ENCODE measurements at regions not wholly inside any gene's neighbourhood (a gene's known extent, or its start where the extent isn't known, plus 50 kb on each side); places are given as distances from the start of the nearest gene placed in this dataset.

DNA sequence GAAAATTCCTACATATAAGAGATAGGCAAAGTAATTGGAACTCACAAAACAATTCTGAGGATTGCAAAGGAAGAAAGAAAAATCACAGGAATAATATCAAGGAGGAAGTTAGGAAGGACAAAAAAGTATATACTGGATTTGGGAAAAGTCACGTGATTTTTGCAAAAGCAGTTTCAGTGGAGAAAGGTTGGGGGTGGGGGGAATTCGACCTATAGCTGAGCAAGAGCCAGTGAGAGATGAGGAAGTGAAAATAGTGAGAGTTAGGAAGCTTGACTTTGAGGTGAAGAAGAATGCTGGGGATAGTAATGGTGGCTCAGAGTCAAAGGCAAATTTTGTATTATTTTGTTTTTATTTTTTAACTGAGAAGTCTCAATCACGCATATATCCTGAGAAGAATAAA, 438.0 kb upstream of the PMFBP1 start:
- no peak overlapping the region for H3K4me3 ChIP-seq (ENCODE audit: low read depth, low read length)
- no peak for DNase-seq (ENCODE audit: low read depth)
- TF ChIP-seq, protein P1, sequence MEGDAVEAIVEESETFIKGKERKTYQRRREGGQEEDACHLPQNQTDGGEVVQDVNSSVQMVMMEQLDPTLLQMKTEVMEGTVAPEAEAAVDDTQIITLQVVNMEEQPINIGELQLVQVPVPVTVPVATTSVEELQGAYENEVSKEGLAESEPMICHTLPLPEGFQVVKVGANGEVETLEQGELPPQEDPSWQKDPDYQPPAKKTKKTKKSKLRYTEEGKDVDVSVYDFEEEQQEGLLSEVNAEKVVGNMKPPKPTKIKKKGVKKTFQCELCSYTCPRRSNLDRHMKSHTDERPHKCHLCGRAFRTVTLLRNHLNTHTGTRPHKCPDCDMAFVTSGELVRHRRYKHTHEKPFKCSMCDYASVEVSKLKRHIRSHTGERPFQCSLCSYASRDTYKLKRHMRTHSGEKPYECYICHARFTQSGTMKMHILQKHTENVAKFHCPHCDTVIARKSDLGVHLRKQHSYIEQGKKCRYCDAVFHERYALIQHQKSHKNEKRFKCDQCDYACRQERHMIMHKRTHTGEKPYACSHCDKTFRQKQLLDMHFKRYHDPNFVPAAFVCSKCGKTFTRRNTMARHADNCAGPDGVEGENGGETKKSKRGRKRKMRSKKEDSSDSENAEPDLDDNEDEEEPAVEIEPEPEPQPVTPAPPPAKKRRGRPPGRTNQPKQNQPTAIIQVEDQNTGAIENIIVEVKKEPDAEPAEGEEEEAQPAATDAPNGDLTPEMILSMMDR (IDR thresholded peaks at IDR 0.05; ENCODE audit: insufficient read depth, low read length), result no peak

- no peak for DNase-seq (ENCODE audit: low read depth)
- TF ChIP-seq, protein P1 (IDR thresholded peaks at IDR 0.05; ENCODE audit: insufficient read depth, low read length), result no peak
- no peak overlapping the region for H3K4me3 ChIP-seq (ENCODE audit: low read depth, low read length)
These were observed 437.1 kb upstream of the PMFBP1 start for GRCh38 chr16:72609066-72609465.

GRCh38 chr16:72604375-72604774, 432.4 kb upstream of the PMFBP1 start:
- no peak for DNase-seq (ENCODE audit: low read depth)
- no peak overlapping the region for H3K4me3 ChIP-seq (ENCODE audit: low read depth, low read length)
- TF ChIP-seq, protein P1 (IDR thresholded peaks at IDR 0.05; ENCODE audit: insufficient read depth, low read length), result no peak

DNA sequence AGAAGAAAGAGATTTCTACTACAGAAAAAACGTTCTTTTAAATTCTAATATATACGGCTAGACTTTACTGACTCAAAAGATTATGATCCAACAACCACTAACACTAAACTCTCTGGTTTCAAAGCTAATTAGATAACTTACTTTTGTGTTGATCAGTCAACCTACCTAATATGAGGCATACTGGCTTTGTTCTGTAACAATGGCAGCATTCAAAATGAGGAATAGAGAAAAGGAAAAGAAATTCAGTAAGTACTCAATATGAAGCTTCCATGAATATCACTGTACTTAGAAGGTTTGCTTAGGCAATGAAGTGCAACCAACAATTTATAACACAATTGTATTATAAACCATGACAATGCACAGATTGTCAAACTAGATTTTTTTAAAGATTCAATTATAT, 430.5 kb upstream of the PMFBP1 start:
- H3K4me3 ChIP-seq (ENCODE audit: low read depth, low read length), result no peak overlapping the region
- TF ChIP-seq, protein P1 (IDR thresholded peaks at IDR 0.05; ENCODE audit: insufficient read depth, low read length), result no peak
- DNase-seq (ENCODE audit: low read depth), result no peak

GRCh38 chr16:72598696-72599095, 426.7 kb upstream of the PMFBP1 start:
- no peak overlapping the region for H3K4me3 ChIP-seq (ENCODE audit: low read depth, low read length)
- TF ChIP-seq, protein P1 (IDR thresholded peaks at IDR 0.05; ENCODE audit: insufficient read depth, low read length), result no peak

DNA sequence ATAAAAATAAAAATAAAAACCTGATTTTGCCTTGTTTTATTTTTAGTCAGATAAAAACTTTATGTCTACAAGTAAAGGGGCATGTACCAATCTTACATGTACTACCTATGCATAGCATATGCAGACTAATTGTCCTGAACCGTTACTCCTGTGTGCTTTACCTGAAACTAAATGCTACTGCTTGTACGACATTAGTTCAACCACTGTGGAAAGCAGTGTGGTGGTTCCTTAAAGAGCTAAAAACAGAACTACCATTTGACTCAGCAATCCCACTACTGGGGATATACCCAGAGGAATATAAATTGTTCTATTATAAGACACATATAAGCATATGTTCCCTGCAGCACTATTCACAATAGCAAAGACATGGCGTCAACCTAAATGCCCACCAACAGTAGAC, 426.0 kb upstream of the PMFBP1 start:
- TF ChIP-seq, protein P1 (IDR thresholded peaks at IDR 0.05; ENCODE audit: insufficient read depth, low read length), result no peak
- DNase-seq (ENCODE audit: low read depth), result no peak
- H3K4me3 ChIP-seq (ENCODE audit: low read depth, low read length), result no peak overlapping the region

More at GRCh38 chr16:72598696-72599095, 426.7 kb upstream of the PMFBP1 start:
- DNase-seq (ENCODE audit: low read depth), result no peak

DNA sequence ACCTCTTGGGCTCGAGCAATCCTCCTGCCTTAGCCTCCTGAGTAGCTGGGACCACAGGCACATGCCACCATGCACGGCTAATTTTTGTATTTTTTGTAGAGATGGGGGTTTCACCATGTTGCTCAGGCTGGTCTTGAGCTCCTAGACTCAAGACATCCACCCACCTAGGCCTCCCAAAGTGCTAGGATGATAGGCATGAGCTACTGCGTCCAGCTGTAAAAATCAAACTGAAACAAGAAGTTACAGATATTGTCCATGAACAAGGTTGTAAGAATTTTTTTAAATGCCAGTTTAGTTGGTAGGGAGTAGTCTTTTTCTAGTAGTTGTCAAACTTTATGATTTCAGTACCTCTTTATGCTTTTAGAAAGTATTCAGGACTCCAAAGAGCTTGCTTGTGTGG, 424.4 kb upstream of the PMFBP1 start:
- DNase-seq (ENCODE audit: low read depth), result no peak
- TF ChIP-seq, protein P1 (IDR thresholded peaks at IDR 0.05; ENCODE audit: insufficient read depth, low read length), result no peak
- H3K4me3 ChIP-seq (ENCODE audit: low read depth, low read length), result no peak overlapping the region

Measured in fibroblast of the aortic adventitia (primary cell).